ENCODE measurements at regions not wholly inside any gene's neighbourhood (a gene's known extent, or its start where the extent isn't known, plus 50 kb on each side); places are given as distances from the start of the nearest gene placed in this dataset.
"Not testable (repeated sequence)": the region's sequence is repeated elsewhere in the genome, so short reads cannot be mapped to it uniquely, and the experiment has no call there.

GRCh38 chr7:110539216-110539615 is 551.7 kb upstream of the LRRN3 start:
- Histone ChIP-seq H3K9me3 (no peaks in the 10 kb centered on the region), H3K36me3 (no peaks in the 10 kb centered on the region), H3K27me3 (no peaks in the 10 kb centered on the region), H3K4me3 (no peak overlapping the region)
- no peak for DNase-seq

- no peaks in the 10 kb centered on the region for H3K9me3 ChIP-seq
- no peak for DNase-seq
- no peak overlapping the region for H3K4me3 ChIP-seq
- H3K36me3 ChIP-seq: no peaks in the 10 kb centered on the region
- H3K27me3 ChIP-seq: no peaks in the 10 kb centered on the region
Measured at GRCh38 chr7:110541962-110542361, 549.0 kb upstream of the LRRN3 start.

- no peak overlapping the region for H3K4me3 ChIP-seq
- H3K36me3 ChIP-seq: no peaks in the 10 kb centered on the region
- H3K27me3 ChIP-seq: no peaks in the 10 kb centered on the region
- DNase-seq: no peak
- no peaks in the 10 kb centered on the region for H3K9me3 ChIP-seq
Measured at GRCh38 chr7:110544194-110544593, 546.7 kb upstream of the LRRN3 start.

- DNase-seq: no peak
- no peaks in the 10 kb centered on the region for H3K9me3 ChIP-seq
- H3K27me3 ChIP-seq: no peaks in the 10 kb centered on the region
- no peak overlapping the region for H3K4me3 ChIP-seq
- H3K36me3 ChIP-seq: no peaks in the 10 kb centered on the region
Measured at GRCh38 chr7:110548372-110548771, 542.6 kb upstream of the LRRN3 start.

GRCh38 chr7:110557136-110557535 is 533.8 kb upstream of the LRRN3 start:
- no peaks in the 10 kb centered on the region for H3K36me3 ChIP-seq
- H3K27me3 ChIP-seq: no peaks in the 10 kb centered on the region
- H3K9me3 ChIP-seq: no peaks in the 10 kb centered on the region
- no peak overlapping the region for H3K4me3 ChIP-seq
- DNase-seq: no peak

GRCh38 chr7:110563286-110563685 is 527.6 kb upstream of the LRRN3 start:
- not testable (repeated sequence) for H3K9me3 ChIP-seq, H3K4me3 ChIP-seq, H3K36me3 ChIP-seq, H3K27me3 ChIP-seq, DNase-seq

GRCh38 chr7:110564246-110564645 is 526.7 kb upstream of the LRRN3 start:
- no peak overlapping the region for H3K4me3 ChIP-seq
- no peaks in the 10 kb centered on the region for H3K36me3 ChIP-seq
- no peak for DNase-seq
- no peaks in the 10 kb centered on the region for H3K27me3 ChIP-seq
- no peaks in the 10 kb centered on the region for H3K9me3 ChIP-seq

- no peaks in the 10 kb centered on the region for H3K36me3 ChIP-seq
- H3K27me3 ChIP-seq: no peaks in the 10 kb centered on the region
- H3K4me3 ChIP-seq: no peak overlapping the region
- no peak for DNase-seq
- H3K9me3 ChIP-seq: no peaks in the 10 kb centered on the region
Measured at GRCh38 chr7:110568388-110568787, 522.5 kb upstream of the LRRN3 start.

GRCh38 chr7:110568932-110569331 is 522.0 kb upstream of the LRRN3 start:
- no peaks in the 10 kb centered on the region for H3K9me3 ChIP-seq
- H3K36me3 ChIP-seq: no peaks in the 10 kb centered on the region
- DNase-seq: no peak
- no peak overlapping the region for H3K4me3 ChIP-seq
- H3K27me3 ChIP-seq: no peaks in the 10 kb centered on the region

- no peak overlapping the region for H3K4me3 ChIP-seq
- no peaks in the 10 kb centered on the region for H3K36me3 ChIP-seq
- no peak for DNase-seq
- H3K27me3 ChIP-seq: no peaks in the 10 kb centered on the region
- H3K9me3 ChIP-seq: no peaks in the 10 kb centered on the region
Measured at GRCh38 chr7:110569486-110570205, 521.3 kb upstream of the LRRN3 start.

- Histone ChIP-seq H3K27me3 (no peaks in the 10 kb centered on the region), H3K4me3 (no peak overlapping the region), H3K36me3 (no peaks in the 10 kb centered on the region), H3K9me3 (no peaks in the 10 kb centered on the region)
- DNase-seq: peak; percentile 11
Measured at GRCh38 chr7:110573862-110574528, 516.9 kb upstream of the LRRN3 start.

GRCh38 chr7:110587294-110587693 is 503.6 kb upstream of the LRRN3 start:
- H3K36me3 ChIP-seq: no peaks in the 10 kb centered on the region
- H3K27me3 ChIP-seq: no peaks in the 10 kb centered on the region
- DNase-seq: no peak
- no peaks in the 10 kb centered on the region for H3K9me3 ChIP-seq
- H3K4me3 ChIP-seq: no peak overlapping the region

- no peak for DNase-seq
- Histone ChIP-seq H3K27me3 (no peaks in the 10 kb centered on the region), H3K9me3 (no peaks in the 10 kb centered on the region), H3K4me3 (no peak overlapping the region), H3K36me3 (no peaks in the 10 kb centered on the region)
Measured at GRCh38 chr7:110590415-110590814, 500.5 kb upstream of the LRRN3 start.

- no peak for DNase-seq
- no peak overlapping the region for H3K4me3 ChIP-seq
- no peaks in the 10 kb centered on the region for H3K27me3 ChIP-seq
Measured at GRCh38 chr7:110591341-110591740, 499.6 kb upstream of the LRRN3 start.

GRCh38 chr7:110592557-110592956 is 498.4 kb upstream of the LRRN3 start:
- Histone ChIP-seq H3K4me3 (no peak overlapping the region), H3K36me3 (no peaks in the 10 kb centered on the region), H3K27me3 (no peaks in the 10 kb centered on the region), H3K9me3 (no peaks in the 10 kb centered on the region)
- DNase-seq: no peak

More at GRCh38 chr7:110591341-110591740, 499.6 kb upstream of the LRRN3 start:
- H3K9me3 ChIP-seq: no peaks in the 10 kb centered on the region
- no peaks in the 10 kb centered on the region for H3K36me3 ChIP-seq

- Histone ChIP-seq H3K9me3 (no peaks in the 10 kb centered on the region), H3K4me3 (no peak overlapping the region), H3K27me3 (no peaks in the 10 kb centered on the region), H3K36me3 (no peaks in the 10 kb centered on the region)
- DNase-seq: no peak
Measured at GRCh38 chr7:110593355-110593754, 497.6 kb upstream of the LRRN3 start.

- Histone ChIP-seq H3K9me3 (no peaks in the 10 kb centered on the region), H3K27me3 (no peaks in the 10 kb centered on the region), H3K36me3 (no peaks in the 10 kb centered on the region), H3K4me3 (no peak overlapping the region)
- no peak for DNase-seq
Measured at GRCh38 chr7:110595694-110596093, 495.2 kb upstream of the LRRN3 start.

GRCh38 chr7:110600956-110601355 is 490.0 kb upstream of the LRRN3 start:
- no peaks in the 10 kb centered on the region for H3K36me3 ChIP-seq
- H3K9me3 ChIP-seq: no peaks in the 10 kb centered on the region
- no peak for DNase-seq
- H3K4me3 ChIP-seq: no peak overlapping the region
- no peaks in the 10 kb centered on the region for H3K27me3 ChIP-seq
